ENCODE measurements at regions not wholly inside any gene's neighbourhood (a gene's known extent, or its start where the extent isn't known, plus 50 kb on each side); places are given as distances from the start of the nearest gene placed in this dataset.

DNA sequence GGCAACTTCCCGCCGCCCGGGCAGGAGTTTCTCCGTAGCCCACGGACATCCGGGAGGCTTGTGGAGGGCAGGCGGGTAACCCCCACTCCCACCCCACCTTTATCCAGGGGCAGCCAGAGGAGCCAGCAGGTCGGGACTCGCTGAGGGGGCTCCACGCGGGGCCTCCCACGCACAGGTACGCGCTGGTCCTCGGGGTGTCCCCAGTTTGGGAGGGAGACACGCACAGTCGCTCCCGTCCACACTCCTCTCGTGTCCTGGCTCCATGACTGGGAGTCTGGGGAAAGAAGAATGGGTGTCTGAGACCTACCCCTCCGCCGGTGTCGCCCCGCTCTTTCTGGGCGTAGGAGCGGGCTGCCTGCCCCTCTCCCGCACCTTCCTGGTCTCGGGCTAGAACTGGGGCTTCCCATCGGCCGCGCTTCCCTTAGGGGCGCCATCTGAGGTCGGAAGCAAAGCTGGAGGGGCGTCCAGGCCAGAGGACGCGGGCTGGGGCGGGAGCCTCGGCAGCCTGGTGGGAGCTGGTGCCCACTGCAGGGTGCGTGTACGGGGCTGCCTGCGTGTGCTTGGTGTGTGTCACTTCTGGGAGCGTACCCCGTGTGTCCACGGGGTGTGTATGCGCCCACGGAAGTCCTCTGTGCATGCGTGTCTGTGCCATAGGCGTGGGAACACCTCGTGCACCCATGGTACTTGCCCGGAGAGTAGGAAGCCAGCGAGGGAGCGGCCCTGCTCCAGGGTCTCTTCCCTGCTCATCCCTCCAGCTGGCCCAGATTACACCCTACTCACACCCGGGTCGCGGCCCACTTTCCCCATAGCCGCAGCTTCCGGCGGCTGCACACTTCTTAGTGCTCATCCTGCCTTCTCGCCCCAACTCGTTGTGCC, 73.0 kb upstream of the LEP start:
- TF ChIP-seq ATF1 (CRISPR knock-in tag; IDR thresholded peaks at IDR 0.05), result no peak
- no peak for TF ChIP-seq NR2C2 (CRISPR knock-in tag; IDR thresholded peaks at IDR 0.05)
- TF ChIP-seq, protein P1, sequence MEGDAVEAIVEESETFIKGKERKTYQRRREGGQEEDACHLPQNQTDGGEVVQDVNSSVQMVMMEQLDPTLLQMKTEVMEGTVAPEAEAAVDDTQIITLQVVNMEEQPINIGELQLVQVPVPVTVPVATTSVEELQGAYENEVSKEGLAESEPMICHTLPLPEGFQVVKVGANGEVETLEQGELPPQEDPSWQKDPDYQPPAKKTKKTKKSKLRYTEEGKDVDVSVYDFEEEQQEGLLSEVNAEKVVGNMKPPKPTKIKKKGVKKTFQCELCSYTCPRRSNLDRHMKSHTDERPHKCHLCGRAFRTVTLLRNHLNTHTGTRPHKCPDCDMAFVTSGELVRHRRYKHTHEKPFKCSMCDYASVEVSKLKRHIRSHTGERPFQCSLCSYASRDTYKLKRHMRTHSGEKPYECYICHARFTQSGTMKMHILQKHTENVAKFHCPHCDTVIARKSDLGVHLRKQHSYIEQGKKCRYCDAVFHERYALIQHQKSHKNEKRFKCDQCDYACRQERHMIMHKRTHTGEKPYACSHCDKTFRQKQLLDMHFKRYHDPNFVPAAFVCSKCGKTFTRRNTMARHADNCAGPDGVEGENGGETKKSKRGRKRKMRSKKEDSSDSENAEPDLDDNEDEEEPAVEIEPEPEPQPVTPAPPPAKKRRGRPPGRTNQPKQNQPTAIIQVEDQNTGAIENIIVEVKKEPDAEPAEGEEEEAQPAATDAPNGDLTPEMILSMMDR (IDR thresholded peaks at IDR 0.05), result no peak
- no peak for TF ChIP-seq SP1 (CRISPR knock-in tag; conservative IDR thresholded peaks at IDR 0.05)
- TF ChIP-seq, protein P2, sequence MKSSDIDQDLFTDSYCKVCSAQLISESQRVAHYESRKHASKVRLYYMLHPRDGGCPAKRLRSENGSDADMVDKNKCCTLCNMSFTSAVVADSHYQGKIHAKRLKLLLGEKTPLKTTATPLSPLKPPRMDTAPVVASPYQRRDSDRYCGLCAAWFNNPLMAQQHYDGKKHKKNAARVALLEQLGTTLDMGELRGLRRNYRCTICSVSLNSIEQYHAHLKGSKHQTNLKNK (CRISPR knock-in tag; IDR thresholded peaks at IDR 0.05), result no peak
- no peak for TF ChIP-seq ZNF671 (CRISPR knock-in tag; IDR thresholded peaks at IDR 0.05)
- TF ChIP-seq, protein P3, sequence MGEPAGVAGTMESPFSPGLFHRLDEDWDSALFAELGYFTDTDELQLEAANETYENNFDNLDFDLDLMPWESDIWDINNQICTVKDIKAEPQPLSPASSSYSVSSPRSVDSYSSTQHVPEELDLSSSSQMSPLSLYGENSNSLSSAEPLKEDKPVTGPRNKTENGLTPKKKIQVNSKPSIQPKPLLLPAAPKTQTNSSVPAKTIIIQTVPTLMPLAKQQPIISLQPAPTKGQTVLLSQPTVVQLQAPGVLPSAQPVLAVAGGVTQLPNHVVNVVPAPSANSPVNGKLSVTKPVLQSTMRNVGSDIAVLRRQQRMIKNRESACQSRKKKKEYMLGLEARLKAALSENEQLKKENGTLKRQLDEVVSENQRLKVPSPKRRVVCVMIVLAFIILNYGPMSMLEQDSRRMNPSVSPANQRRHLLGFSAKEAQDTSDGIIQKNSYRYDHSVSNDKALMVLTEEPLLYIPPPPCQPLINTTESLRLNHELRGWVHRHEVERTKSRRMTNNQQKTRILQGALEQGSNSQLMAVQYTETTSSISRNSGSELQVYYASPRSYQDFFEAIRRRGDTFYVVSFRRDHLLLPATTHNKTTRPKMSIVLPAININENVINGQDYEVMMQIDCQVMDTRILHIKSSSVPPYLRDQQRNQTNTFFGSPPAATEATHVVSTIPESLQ (CRISPR knock-in tag; IDR thresholded peaks at IDR 0.05), result no peak
- no peak for TF ChIP-seq HMGA2 (CRISPR knock-in tag; IDR thresholded peaks at IDR 0.05)
